GM19023 (cell line): ENCODE measurements at regions not wholly inside any gene's neighbourhood (a gene's known extent, or its start where the extent isn't known, plus 50 kb on each side); places are given as distances from the start of the nearest gene placed in this dataset.

Source experiments
- ATAC-seq: cut with Tn5 transposase; IDR thresholded peaks from one replicate; pipeline ENCODE4 v1.9.1; 2021; ENCODE audit warnings: mild to moderate bottlenecking, moderate library complexity; ENCODE audit not compliant: unreplicated experiment

DNA sequence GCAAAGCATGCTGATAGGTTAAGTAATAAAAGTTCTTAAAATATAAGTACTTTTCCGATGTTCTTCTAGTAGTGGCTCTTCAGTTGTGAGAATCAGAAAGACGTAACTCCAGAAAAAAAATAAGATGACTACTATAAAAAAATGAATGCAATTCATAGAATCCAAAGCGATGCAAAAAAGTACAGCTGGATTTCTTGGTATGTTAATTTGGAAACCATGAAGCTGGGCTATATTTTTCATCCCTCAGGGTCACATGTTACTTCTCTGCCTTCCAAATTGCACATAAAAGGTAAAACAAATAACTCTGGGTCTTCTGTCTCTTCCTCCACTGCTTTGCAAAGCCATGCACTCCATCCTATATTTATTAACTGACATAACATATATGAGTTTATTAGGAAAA is 843.9 kb upstream of the DPPA4 start:
- ATAC-seq, result no peak

DNA sequence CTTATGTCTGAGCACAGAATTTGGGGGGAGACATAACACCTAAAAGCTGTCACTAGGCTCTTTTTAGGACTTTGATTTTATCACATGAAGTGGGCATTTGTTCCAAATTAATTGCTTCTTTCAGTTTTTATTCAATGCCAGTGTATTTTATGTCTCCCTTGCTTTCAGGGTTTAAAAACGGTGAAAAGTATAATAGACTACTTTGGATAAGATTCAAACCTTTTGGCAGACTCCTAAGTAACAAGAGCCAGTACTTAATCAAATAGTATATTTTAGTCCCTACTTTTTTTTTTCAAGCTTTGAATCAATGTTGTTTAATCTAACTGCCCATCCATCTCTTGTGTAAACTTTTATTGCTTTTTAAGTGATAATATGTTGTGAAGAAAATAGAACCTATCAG is 847.2 kb upstream of the DPPA4 start:
- ATAC-seq, result no peak

DNA sequence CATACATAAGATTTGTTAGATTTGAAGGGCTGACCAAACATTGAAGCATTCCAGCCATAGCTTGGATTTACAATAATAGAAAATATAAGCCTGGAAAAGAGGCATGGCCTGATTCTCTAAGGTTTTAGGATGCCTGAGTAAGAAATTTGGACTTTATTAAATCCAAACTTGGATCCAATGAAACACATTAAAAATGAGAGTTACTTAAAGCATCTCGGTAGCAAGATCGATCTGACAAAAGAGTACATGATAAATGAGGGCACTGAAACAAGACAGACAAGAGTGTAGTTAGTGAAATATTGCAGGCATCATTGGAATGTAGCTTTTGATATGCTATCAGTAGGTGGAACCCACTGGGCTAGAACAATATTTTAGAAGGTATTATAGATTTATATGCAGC is 855.7 kb upstream of the DPPA4 start:
- no peak for ATAC-seq

DNA sequence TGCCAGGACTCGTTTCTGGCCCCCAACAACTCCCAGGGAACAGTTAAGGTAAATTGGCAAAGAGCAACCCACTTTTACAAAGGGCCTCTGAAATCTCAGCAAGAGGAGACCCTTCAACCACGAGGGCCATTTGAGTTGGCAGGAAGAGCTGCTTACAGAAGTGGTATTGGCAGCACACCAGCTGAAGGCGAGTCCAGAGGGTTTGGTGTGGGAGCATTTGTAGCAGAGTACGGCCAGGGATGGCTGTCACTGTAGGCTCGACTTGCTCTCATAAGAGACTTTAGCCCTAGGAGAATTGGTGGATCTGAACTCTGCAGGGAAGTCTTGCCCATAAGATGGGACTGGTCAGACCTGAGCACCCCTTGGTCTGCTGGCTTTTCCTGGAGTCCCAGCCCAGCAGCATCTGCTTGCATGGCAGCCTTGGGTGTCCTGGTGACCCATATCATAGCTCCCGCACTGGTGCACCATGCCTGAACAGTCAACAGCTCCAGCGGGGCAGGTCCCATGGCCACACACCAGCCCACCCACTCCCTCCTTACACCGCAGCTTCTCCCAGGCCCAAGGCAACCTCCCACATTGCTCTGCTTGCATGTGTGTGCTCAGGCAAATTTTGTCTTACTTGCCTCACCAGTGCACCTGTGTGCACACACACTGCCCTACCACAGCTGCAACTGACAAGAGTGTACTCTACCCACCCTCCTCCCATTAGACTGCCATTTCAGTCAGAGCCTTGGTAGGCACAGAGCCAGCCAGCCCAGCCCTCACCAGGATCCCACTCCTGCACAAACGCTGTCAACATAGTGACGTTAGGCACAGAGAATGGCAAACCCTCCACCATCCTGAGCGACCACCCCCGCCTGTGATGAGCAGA is 861.6 kb upstream of the DPPA4 start:
- ATAC-seq, result no peak

DNA sequence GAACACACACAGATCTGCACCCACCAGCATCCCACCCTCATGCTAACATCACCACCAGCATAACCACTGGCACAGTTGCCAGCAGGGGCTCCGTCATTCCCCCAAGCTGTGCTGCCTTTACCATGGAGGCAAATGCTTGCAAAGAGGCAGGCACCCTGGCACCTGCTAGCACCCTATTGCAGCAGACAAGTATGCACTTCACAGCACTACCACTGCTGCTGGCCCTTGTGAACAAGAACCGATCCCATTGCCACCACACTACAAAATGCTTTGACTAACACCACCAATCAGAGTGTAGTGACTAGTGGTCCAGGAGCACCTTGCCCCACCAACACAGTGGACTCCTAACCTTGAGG is 862.2 kb upstream of the DPPA4 start:
- no peak for ATAC-seq

DNA sequence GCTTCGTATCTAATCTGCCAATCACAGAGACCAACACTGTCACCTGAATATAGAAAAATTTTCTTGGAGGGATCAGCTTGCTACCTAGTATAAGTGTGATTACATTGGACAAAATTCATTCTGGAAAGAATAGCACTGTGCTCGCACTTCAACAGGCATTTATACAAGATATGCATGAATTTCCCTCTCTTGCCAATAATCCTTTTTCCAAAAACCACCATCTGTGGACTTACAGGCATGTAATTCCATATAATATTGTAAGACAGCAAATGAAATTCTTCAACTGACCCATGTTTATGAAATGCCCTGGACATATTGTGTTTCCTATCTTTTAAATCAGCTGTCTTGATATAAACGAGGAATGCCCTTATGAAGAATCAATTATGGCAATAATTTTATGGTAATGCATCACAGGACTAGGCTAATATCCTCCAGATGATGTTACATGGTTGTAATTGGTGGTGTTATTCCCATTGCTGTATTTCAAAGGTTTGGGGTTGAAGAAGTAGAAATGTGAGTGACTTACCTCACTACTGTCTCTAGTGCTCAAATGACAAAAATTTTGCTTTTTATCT is 861.4 kb upstream of the NECTIN3 start:
- no peak for ATAC-seq

DNA sequence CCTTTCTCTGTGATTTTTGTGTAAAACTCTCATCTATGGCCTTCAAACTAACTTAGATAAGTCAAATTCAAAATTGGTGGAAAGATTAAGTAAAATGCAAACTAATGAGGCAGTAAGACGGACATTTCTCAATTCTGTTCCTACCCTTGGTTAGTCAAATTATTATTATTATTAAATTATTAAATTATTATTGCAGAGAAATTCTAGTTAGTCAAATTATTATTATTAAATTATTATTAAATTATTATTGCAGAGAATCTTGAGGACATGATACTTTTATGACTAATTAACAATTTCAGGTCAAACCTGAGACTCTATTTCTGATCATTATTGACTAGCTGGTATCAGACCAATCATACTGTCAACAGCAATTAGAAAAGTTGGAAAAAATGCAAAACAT is 845.0 kb upstream of the NECTIN3 start:
- ATAC-seq, result no peak

DNA sequence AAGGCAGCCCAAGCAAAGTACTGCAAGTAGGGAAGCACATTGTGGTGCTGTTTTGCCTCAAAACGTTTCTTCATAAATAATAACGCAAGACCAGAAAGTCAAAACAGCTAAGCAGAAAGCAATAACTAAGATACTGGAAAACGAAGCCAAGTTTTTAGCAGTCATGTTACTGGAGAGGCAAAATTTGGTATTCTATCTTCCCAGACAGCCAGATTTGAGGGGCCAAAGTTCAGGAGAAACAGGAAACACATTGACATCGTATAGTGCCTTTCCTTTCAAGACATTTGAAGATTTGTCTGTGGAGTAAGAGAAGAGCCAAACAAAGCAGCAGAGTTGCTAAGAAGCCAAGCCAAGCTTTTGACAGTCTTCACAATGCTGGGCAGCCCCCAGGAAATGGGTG is 843.6 kb upstream of the NECTIN3 start:
- no peak for ATAC-seq

DNA sequence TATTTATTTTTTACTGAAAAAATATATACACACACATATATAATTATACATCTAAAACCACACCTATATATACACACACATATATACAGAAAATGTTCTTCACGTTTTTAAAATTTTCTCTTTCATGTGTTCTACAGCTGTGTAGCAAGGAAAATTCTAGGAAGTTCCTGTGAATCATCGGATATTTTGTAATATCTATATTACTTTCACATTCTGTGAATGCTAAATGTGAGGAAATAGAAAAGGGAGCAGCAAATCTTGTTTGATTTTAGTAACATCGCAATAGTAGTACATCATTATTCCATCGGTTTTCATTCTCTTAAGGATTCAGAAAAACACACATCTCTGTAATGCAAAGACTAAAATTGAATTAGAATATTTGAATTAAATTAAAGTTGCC is 836.8 kb upstream of the NECTIN3 start:
- ATAC-seq, result no peak

DNA sequence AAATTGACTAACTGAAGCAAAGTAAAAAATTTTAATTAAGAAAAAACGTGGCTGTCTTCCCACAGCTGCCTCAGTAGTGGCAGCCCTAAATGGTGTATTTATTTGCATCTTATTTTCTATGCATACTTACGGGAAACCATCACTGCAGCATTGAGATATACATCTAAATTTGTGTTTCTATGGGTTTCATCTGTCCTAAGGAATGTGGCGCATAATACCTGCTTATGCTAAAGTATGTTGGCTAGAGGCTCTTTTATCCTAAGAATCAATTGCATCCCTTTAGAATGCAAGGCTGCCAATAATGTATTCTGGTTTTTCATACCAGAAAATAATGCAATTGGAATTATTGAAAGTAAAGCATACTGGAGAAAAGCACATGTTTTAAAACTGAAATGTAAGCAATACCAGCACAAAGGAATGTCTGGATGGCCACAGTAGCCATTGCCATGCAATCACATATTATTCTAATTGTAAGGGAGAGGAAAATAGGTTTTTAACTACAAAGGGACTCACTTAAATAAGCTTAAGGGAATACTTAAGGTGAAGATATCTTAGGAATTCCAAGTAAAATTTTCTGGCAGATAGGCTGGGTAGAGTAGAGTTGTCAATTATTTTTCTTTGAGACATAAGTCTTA is 834.5 kb upstream of the NECTIN3 start:
- ATAC-seq, result no peak

DNA sequence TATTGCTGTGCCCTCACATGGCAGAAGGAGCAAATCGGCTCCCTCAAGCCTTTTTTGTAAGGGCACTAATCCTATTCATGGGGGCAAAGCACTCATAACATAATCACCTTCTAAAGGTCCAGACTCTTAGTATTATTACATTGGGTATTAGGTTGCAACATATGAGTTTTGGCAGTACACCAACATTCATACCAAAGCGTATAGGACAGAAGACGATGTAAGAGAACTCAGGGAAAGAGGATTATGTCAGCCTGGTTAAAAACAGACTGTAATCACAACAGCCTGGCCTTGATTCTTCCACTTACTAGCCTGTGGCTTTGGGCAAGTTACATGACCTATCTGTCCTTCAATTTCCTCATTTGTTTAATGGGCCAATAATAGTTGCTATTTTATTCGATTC is 828.5 kb upstream of the NECTIN3 start:
- ATAC-seq, result no peak

DNA sequence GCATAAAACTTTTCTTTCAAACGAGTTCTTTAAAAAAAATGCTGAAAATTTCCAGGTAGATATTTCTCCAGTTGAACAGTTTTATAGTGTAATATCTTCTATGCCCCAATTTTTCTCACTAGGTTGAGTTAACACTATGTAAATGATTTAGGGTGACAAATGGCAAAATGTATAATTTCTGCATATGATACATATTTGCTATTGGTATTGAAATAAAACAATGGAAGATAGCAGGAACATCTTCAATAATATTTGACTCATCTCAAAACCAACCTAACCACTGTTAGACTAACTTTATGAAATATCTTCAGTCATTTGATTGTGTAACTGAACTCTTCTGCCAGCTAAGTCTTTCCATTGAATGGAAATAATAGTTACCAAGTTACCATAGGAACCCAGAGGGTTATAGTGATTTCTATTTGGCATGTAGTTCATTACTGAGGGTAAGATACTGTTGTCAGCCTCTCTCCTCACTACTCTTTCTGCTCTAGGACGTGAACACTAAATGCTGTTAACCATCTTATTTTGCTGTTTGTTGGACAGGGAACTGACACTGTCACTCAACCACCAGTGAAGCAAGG is 824.7 kb upstream of the NECTIN3 start:
- ATAC-seq, result no peak

DNA sequence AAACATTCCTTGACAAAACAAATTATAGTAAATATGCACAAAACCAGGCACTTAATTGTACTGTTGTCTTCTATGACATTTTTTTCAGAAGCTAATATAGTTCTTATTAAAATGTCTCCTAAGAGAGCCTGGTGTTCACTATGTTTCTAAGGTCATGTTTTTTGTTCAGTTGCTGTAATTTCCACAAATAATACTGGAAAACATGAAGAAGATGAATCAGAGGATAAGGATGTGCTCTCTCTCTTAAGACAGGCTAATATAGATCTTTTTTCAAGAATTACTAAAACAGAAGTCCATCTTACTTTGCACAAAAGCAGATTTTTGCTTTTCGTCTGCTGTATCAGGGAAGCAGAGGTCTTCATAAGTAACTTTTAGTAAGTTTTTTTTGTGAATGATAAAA is 823.0 kb upstream of the NECTIN3 start:
- no peak for ATAC-seq

DNA sequence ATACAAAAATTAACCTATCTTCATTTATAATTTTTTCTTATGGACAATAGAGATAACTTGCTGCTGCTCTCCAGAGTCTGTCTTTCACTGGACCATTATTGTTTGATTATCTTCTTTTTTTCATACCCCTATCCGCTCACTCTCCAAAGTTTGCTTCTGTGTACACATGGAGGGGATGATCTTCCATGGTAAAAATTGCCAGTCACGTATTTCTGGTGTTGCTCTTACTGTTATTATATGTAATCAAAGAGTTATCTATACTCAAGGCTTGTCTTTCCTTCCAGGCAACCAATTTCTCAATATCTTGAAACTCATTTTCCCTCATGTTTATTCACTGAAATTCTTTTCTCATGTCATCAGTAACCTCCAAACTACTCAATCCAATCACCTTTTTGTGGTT is 817.8 kb upstream of the NECTIN3 start:
- no peak for ATAC-seq

DNA sequence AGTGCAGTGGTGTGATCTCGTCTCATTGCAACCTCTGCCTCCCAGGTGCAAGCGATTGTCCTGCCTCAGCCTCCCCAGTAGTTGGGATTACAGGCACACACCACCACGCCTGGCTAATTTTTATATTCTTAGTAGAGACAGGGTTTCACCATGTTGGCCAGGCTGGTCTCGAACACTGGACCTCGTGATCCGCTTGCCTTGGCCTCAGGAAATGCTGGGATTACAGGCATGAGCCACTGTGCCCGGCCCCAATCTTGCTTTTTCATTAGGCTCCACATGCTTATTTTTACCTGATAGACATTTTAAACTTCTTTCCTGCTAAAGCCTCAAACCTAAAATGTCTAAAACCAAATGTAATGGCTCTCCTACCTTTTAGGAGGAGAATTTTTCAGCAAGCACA is 817.0 kb upstream of the NECTIN3 start:
- no peak for ATAC-seq

DNA sequence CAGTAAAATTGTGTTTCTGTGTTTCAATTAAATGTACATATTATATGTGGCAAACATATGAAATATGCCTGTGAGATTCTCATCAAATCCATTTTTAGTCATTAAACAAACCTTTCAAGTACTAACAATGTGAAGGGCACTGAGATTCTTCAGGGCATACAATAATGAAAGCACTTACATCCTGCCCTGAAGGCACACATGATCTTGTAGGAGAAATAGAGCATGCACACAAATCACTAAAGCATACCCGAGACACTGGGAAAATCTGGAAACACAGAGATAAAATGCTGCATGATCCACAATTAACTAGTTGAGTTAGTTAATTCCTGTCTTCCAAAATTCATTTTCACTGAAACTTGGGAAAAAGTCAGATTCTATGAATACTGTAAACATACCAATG is 810.5 kb upstream of the NECTIN3 start:
- no peak for ATAC-seq

DNA sequence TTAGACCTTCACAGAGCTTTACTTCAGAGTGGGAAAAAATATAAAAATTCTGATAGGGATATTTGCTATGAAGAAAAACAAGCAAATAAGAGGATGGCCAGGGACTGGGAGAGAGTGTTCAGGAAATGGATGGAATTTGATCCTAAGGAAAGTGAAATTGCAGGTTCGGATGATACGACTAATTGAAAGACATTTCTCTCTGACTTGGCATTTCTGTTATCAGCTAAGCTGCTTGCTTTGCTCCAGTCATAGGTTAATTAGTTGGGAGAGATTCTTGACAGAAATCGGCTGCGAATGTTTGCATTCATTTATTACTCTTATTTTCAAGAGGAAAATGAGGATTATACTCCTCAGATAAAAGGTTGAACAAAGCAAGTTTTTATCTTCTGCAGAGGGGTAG is 808.7 kb upstream of the NECTIN3 start:
- ATAC-seq, result no peak

DNA sequence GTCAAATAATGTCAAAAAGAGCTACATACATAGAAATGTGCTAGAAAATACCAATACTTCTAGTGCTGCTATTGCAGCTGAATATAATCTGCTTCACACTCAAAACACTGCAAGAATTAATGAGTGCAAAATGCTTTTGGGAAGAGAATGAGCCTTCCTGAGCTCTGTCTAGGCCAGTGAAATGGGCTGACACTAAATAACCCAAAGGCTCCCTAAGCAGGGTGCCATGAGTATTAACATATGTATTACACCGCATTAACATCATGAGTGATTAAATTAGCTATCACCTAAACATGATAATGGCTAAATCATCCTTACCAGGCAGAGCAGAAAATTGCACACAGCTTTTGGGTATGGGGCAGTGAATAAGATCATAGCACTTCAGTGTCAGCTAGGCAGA is 806.3 kb upstream of the NECTIN3 start:
- no peak for ATAC-seq

DNA sequence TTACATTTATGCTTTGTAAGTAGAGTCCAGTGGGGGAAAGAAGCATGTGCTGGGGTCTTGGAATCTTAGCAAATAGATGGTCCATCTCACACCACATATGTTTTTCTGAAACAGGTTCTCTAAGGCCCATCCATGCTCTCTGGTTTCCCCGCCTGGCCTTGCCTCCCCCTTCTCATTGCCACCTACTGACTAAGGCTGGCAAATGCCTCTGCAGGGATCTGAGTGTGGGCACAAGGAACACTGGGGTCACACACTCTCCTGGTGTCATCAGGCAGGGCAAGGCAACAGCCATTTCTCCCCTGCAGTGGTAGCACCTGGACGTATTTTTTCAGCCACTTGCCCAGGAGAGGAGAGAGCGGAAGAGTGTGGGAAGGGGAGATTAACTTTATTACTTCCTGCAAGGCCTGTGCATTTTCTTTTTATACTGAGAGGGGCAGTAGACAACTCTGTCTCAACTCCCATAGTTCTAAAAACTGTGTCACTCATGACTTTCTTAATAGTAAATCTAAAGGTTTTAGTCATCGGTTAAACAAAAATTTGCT is 804.2 kb upstream of the NECTIN3 start:
- no peak for ATAC-seq

DNA sequence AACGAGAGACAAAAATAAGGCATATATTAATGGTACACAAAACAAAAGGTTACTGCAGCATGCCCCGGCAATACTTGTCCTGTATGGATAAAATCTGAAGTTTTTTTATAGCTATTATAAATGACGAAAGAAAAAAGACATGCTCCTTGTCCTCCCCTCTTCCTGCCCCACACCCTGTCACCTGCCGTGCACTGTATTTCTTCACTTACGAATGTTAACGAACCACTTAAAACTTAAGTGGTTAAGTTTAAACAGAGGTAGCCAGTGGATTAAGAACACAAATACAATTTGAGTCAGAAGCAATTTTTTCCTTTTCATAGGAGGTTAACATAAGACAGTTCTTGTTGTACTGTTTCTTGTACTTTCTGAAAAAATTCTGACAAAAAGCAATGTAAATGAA is 799.1 kb upstream of the NECTIN3 start:
- ATAC-seq, result no peak

DNA sequence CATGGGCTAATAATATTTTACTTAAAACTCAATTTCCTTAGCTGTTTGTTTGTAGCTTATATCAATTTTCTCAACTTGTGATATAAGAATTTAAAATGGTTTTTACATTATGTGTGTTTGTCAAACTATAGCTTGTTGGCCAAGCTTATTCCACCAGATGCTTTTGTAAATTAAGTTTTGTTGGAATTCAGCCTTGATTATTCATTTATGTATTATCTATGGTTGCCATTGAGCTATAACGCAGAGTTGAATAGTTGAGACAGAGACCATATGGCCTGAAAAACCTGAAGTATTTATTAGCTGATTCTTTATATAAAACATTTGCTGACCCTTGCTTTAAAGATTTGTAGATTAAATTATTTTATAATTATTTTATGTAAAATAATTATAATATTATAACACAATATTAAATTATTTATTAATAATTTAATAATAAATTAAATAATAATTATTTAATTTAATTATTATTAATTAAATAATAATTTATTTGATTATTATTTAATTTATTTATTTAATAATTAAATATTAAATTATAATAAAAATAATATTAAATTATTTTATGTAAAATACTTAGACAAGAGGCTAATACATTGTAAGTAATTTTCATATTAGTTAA is 779.6 kb upstream of the NECTIN3 start:
- ATAC-seq, result no peak
